MCF 10A (cell line): ENCODE measurements at regions not wholly inside any gene's neighbourhood (a gene's known extent, or its start where the extent isn't known, plus 50 kb on each side); places are given as distances from the start of the nearest gene placed in this dataset.

Experiments used
- BruUV-seq: library from RNA; stranded (reverse); fragments of 400-500 nt; replicated peaks from 2 replicates; lab custom pipeline; 2021; lab: Mats Ljungman, UMichigan
- CTCF ChIA-PET: fragments of 300-600 bp; sonication (Branson Sonifier 250); formaldehyde crosslinking; extraction: SDS; loops from one replicate; lab custom pipeline; 2021; ENCODE audit warnings: antibody characterized with exemption, inconsistent platforms; lab: Yijun Ruan, JAX
- POLR2A ChIA-PET: fragments of 300-600, 350-650 bp; sonication (Branson Sonifier 250); formaldehyde crosslinking; extraction: SDS; loops from one replicate; lab custom pipeline; 2020; ENCODE audit warnings: antibody characterized with exemption, inconsistent platforms; lab: Yijun Ruan, JAX
- DNase-seq: peaks from one replicate; pipeline ENCODE4 v3.0.0-alpha.2; 2018; ENCODE audit not compliant: unreplicated experiment
- H3K27ac Mint-ChIP-seq: one replicate; pipeline ENCODE4 v1.8.0; 2022; ENCODE audit warnings: mild to moderate bottlenecking, low read depth, mixed read lengths; ENCODE audit not compliant: unreplicated experiment
- H3K27me3 Mint-ChIP-seq: one replicate; pipeline ENCODE4 v1.8.0; 2022; ENCODE audit warnings: mixed read lengths; ENCODE audit not compliant: insufficient read depth, unreplicated experiment
- H3K36me3 Mint-ChIP-seq: one replicate; pipeline ENCODE4 v1.8.0; 2022; ENCODE audit warnings: mild to moderate bottlenecking, moderate library complexity, mixed read lengths; ENCODE audit not compliant: insufficient read depth, unreplicated experiment
- H3K4me1 Mint-ChIP-seq: one replicate; pipeline ENCODE4 v1.8.0; 2022; ENCODE audit warnings: mixed read lengths; ENCODE audit not compliant: insufficient read depth, unreplicated experiment
- H3K4me3 Mint-ChIP-seq: one replicate; pipeline ENCODE4 v1.8.0; 2022; ENCODE audit warnings: mild to moderate bottlenecking, moderate library complexity, mixed read lengths; ENCODE audit not compliant: unreplicated experiment
- H3K9me3 Mint-ChIP-seq: one replicate; pipeline ENCODE4 v1.8.0; 2022; ENCODE audit warnings: mixed read lengths; ENCODE audit not compliant: unreplicated experiment
- intact Hi-C: fragments of 100-400 bp; cut with micrococcal nuclease; formaldehyde crosslinking; loops from 2 replicates; pipeline ENCODE4 v1.14.1; 2022
- TF ChIP-seq, protein P1 (sequence below): fragments of 200-600 bp; IDR thresholded peaks from one replicate; pipeline ENCODE4 v1.8.0; 2022; ENCODE audit warnings: antibody characterized with exemption, mild to moderate bottlenecking; ENCODE audit not compliant: unreplicated experiment

DNA sequence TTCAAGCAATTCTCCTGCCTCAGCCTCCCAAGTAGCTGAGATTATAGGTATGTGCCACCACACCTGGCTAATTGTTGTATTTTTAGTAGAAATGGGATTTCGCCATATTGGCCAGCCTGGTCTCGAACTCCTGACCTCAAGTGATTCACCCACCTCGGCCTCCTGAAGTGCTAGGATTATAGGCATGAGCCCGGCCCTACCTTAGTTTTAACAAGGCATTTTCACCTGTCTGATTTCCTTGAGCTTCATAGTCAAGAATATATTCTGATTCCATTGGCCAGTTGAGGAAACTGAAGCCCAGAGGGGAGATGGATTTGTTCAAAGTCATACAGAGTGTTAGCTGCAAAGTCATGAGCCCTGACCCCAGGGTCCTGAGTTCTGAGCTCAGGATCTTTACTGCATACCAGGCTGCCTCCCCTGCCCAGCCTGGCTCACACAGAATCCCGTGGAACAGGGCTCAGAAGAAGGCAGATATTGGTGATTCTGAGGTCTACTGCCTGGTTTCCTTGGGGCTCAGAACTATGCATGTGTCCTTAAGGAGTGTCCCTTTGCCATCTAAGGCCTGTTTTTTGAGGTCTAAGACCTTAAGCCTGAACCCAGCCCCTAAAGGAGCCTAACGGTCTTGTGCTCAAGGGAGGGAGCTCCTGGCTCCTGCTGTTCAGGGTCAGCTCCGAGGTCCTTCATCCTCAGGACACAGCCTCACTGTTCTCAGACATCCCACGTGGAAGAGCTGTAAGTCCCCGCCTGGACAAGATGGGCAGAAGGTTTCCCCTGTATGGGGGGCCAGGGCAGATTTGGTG is 134.4 kb downstream of the SMAD6 start:
- TF ChIP-seq, protein P1, sequence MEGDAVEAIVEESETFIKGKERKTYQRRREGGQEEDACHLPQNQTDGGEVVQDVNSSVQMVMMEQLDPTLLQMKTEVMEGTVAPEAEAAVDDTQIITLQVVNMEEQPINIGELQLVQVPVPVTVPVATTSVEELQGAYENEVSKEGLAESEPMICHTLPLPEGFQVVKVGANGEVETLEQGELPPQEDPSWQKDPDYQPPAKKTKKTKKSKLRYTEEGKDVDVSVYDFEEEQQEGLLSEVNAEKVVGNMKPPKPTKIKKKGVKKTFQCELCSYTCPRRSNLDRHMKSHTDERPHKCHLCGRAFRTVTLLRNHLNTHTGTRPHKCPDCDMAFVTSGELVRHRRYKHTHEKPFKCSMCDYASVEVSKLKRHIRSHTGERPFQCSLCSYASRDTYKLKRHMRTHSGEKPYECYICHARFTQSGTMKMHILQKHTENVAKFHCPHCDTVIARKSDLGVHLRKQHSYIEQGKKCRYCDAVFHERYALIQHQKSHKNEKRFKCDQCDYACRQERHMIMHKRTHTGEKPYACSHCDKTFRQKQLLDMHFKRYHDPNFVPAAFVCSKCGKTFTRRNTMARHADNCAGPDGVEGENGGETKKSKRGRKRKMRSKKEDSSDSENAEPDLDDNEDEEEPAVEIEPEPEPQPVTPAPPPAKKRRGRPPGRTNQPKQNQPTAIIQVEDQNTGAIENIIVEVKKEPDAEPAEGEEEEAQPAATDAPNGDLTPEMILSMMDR = no peak
- no TSS peak for BruUV-seq

DNA sequence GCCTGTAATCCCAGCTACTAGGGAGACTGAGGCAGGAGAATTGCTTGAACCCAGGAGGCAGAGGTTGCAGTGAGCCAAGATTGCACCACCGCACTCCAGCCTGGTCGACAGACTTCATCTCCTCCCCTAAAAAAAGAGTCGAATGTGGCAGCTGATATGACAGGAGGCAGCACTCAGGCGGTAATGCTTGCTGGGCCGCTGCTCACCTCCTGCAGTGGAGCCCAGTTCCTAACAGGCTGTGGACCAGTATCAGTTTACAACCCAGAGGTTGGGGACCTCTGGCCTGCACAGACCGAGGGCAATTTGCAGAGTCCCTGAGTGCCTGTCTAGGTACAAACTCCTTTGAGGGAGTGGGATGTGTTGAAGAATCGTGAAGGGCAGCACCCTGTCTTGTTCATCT is 136.2 kb downstream of the SMAD6 start:
- CTCF ChIA-PET = interaction anchor here (0.6 to 2.3 kb wide), 4 partner anchors 12 to 27 kb away, joined by 3 to 9 read pairs (median 3); no protein-coding TSS in a partner anchor
- no peaks in the 10 kb centered on the region for H3K36me3 Mint-ChIP-seq
- TF ChIP-seq, protein P1 = no peak
- no peaks in the 10 kb centered on the region for H3K9me3 Mint-ChIP-seq
- intact Hi-C loops = no loop called here
- no TSS peak for BruUV-seq
- no peaks in the 10 kb centered on the region for H3K27me3 Mint-ChIP-seq
- H3K4me1 Mint-ChIP-seq = peaks cover 11% of the 10 kb centered on the region
- POLR2A ChIA-PET = interaction anchor here (0.9 kb wide), 1 partner anchor 23 kb away, joined by 3 read pairs; no protein-coding TSS in a partner anchor
- DNase-seq = no peak
- no peak overlapping the region for H3K27ac Mint-ChIP-seq
- H3K4me3 Mint-ChIP-seq = no peak overlapping the region

More for the DNA sequence above, 134.4 kb downstream of the SMAD6 start:
- no peaks in the 10 kb centered on the region for H3K36me3 Mint-ChIP-seq
- CTCF ChIA-PET = interaction anchor here (0.6 to 2.3 kb wide), 5 partner anchors 10 to 218 kb away, joined by 3 to 9 read pairs (median 3); no protein-coding TSS in a partner anchor
- no peak overlapping the region for H3K27ac Mint-ChIP-seq
- H3K9me3 Mint-ChIP-seq = no peaks in the 10 kb centered on the region
- no peak for DNase-seq
- peaks cover 3% of the 10 kb centered on the region for H3K4me1 Mint-ChIP-seq
- no peaks in the 10 kb centered on the region for H3K27me3 Mint-ChIP-seq
- intact Hi-C loops = no loop called here
- no peak overlapping the region for H3K4me3 Mint-ChIP-seq
- POLR2A ChIA-PET = interaction anchor here (1.1 kb wide), 1 partner anchor 33 kb away, joined by 3 read pairs; no protein-coding TSS in a partner anchor

DNA sequence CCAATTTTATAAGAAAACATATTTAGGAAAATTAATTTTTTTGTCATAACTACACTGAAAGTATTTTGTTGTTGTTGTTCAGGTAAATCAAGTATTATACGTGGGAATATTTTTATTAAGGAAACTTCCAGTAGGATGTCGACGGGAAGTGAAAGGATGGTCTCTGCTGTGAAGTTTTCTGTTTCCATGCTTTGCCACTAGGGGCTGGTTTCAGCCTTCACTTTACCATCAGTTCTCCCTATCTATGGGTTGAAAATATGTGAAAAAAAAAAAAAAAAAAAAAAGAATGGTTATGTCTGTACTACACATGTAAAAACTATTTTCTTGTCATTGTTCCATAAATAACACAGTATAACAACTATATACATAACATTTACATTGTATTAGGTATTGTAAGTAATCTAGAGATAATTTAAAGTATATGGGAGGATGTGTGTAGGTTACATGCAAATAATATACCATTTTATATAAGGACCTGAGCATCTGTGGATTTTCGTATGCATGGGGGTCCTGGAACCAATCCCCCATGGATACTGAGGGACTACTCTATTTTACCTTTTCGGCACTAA is 136.7 kb downstream of the SMAD6 start:
- TF ChIP-seq, protein P1 = peak; percentile 32
- no TSS peak for BruUV-seq
- intact Hi-C loops = no loop called here
- no peaks in the 10 kb centered on the region for H3K27me3 Mint-ChIP-seq
- peak overlapping the region; percentile 55 for H3K27ac Mint-ChIP-seq
- H3K9me3 Mint-ChIP-seq = no peaks in the 10 kb centered on the region
- peaks cover 11% of the 10 kb centered on the region for H3K4me1 Mint-ChIP-seq
- DNase-seq = no peak
- CTCF ChIA-PET = interaction anchor here (0.5 to 1.3 kb wide), 4 partner anchors 25 to 790 kb away, joined by 3 read pairs; no protein-coding TSS in a partner anchor
- no peaks in the 10 kb centered on the region for H3K36me3 Mint-ChIP-seq
- POLR2A ChIA-PET = interaction anchor here (0.6 to 0.9 kb wide), 2 partner anchors 23 to 402 kb away, joined by 3 read pairs; no protein-coding TSS in a partner anchor
- no peak overlapping the region for H3K4me3 Mint-ChIP-seq

DNA sequence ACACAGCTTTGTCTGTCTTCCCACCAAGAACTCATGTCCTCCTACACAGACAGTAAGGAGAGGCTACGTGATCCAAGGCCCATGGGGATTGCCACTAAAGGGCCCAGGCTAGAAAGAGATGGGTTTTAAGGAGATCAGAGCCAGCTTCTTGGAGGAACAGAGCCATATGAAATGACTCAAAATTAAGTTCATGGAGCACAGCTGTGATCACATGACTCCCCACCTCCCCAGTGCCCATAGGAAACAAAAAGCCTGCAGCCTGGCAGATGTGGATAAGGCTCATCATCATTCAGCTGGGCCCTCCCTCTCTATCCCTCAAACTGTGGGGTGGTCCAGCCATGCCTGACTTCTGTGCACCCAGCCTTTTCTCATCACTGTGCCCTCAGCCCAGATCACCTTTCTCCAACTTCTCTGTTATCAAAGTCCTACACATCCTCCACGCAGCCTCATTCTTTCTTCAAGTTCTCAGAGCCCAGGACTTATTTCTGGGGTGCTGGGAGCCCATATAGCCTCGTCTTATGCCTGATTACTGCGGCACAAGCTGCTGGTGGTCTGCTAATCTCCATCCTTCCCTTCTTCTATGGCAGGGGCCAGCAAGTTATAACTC is 137.6 kb downstream of the SMAD6 start:
- no TSS peak for BruUV-seq
- H3K27ac Mint-ChIP-seq = peak overlapping the region; percentile 55

More for the DNA sequence above, 137.6 kb downstream of the SMAD6 start:
- no peak overlapping the region for H3K4me3 Mint-ChIP-seq
- no peak for DNase-seq
- ChIA-PET POLR2A (interaction anchor here (0.6 kb wide), 1 partner anchor 401 kb away, joined by 3 read pairs; no protein-coding TSS in a partner anchor), CTCF (interaction anchor here (0.5 to 1.3 kb wide), 3 partner anchors 26 to 789 kb away, joined by 3 read pairs; no protein-coding TSS in a partner anchor)
- H3K9me3 Mint-ChIP-seq = no peaks in the 10 kb centered on the region
- no peaks in the 10 kb centered on the region for H3K27me3 Mint-ChIP-seq
- intact Hi-C loops = loop anchor here (5.0 kb wide), 1 partner anchor 37 kb away; no protein-coding TSS in a partner anchor
- TF ChIP-seq, protein P1 = no peak
- no peaks in the 10 kb centered on the region for H3K36me3 Mint-ChIP-seq
- H3K4me1 Mint-ChIP-seq = peaks cover 11% of the 10 kb centered on the region
